Esophagus muscularis mucosa (tissue), 3 donors: ENCODE measurements at regions not wholly inside any gene's neighbourhood (a gene's known extent, or its start where the extent isn't known, plus 50 kb on each side); places are given as distances from the start of the nearest gene placed in this dataset.

ENCODE experiments used
- CTCF ChIP-seq, 3 experiments: fragments of 200-600 bp in 2 of 3; fragments of 450-650 bp in 1 of 3; sonication (generic) in 2 of 3; IDR thresholded peaks; one replicate each; pipeline ENCODE4 v1.5.1; 2017 to 2019; ENCODE audit warnings: antibody characterized with exemption in 3 of 3, mild to moderate bottlenecking in 2 of 3, moderate library complexity in 1 of 3
- POLR2A ChIP-seq: fragments of 450-650 bp; IDR thresholded peaks from one replicate; pipeline ENCODE4 v1.6.1; 2017; ENCODE audit warnings: antibody characterized with exemption, moderate library complexity, mild to moderate bottlenecking, low read depth
- POLR2AphosphoS5 ChIP-seq, 2 donors: sonication (generic); formaldehyde crosslinking; IDR thresholded peaks; one replicate each; pipeline ENCODE4 v1.6.1; 2017; ENCODE audit warnings: antibody characterized with exemption in 2 of 2

DNA sequence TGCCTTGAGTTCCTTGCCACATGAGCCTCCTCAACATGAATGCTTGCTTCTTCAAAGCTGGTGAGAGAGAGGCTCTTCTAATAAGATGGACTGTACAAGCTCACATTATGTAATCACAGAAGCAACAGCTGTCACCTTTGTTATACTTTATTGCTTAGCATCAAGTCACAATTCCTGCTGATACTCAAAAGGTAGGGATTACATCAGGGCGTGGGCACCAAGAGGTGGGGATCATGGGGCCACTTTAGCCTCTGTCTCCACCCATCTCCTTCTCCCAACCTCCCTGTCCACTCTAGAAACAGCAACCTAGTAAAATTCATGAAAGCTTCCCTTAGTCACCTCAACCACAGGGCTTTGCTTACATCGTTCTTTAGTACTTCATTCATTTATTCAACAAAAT, 95.9 kb downstream of the FAM43A start:
- TF ChIP-seq POLR2AphosphoS5 (IDR thresholded peaks at IDR 0.05): no peak
- no peak for TF ChIP-seq CTCF (IDR thresholded peaks at IDR 0.05)
- no peak for TF ChIP-seq POLR2A
